HG03354 (cell line): ENCODE measurements at regions not wholly inside any gene's neighbourhood (a gene's known extent, or its start where the extent isn't known, plus 50 kb on each side); places are given as distances from the start of the nearest gene placed in this dataset.
"Not testable (repeated sequence)": the region's sequence is repeated elsewhere in the genome, so short reads cannot be mapped to it uniquely, and the experiment has no call there.

Experiments
- ATAC-seq: cut with Tn5 transposase; IDR thresholded peaks from one replicate; pipeline ENCODE4 v1.9.1; 2021; ENCODE audit warnings: mild to moderate bottlenecking; ENCODE audit not compliant: unreplicated experiment, poor library complexity, severe bottlenecking

DNA sequence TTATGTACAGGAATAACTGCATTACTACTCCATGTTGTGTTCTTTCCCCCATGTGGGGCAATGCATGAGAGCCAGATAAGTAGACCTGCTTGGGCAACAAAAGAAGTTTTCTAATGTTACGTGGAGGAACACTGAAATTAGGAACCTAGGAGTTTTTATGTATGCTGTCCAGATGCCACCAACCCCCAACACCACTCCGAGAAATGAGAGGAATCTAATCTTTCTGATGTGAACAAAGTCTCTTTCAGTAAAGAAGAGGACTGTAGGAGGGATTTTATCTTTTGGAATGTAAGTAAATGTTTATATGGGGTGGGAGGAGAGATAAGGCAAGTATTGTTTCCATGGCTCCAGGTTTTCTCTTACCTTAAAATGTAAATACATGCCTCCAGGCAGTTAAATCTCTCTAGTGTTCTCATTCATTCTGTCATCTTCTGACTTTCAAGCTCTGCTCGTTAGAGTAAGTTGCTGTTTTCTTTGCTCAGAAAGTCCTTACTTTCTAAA is 820.6 kb downstream of the PCDH17 start:
- ATAC-seq: no peak

DNA sequence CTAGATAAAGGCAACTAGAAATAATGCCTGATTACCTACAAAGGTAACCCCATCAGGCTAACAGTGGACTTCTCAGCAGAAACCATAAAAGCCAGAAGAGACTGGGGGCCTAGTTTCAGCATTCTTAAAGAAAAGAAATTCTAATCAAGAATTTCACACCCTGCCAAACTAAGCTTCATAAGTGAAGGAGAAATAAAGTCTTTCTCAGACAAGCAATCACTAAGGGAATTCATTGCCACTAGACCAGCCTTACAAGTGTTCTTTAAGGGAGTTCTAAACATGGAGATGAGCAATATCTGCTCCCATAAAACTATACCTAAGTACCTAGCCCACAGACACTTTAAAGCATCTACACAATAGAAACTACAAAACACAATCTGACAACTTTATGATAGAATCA is 823.5 kb downstream of the PCDH17 start:
- ATAC-seq: no peak

DNA sequence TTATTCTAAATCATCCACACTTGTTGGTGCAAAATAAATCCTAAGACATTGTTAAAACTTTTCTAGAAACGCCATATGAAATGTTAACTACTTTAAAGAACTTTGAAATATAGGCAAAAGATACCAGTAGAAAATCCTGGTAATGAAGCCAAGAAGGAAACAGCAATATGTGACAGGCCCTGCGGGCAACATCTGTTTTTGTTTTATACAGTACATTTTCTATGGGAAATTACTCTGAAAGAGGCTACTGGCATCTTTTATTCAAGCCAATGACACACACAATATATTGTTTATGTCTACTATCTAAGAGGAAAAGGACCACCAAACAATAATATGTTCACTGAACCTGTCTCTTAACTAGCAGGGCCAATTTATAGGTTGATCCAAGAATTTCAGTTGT is 829.7 kb downstream of the PCDH17 start:
- no peak for ATAC-seq

DNA sequence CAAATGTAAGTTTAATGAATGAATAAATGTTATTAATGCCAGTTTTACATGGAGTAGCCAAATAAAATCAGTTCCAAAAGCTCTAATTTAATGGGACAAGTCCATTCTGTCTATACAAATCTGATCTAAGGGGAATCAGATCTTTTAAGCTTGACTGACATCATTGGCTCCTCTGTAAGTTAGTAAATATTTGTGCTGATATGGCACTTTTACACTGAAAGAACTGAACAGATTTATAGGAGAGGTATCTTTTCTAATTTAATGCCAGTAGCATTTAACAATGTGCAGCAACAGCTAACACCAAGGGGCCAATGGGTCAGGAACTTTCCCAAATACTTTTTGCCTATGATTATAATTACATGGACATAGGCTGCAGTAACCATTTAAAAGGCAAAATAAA is 832.3 kb downstream of the PCDH17 start:
- no peak for ATAC-seq

DNA sequence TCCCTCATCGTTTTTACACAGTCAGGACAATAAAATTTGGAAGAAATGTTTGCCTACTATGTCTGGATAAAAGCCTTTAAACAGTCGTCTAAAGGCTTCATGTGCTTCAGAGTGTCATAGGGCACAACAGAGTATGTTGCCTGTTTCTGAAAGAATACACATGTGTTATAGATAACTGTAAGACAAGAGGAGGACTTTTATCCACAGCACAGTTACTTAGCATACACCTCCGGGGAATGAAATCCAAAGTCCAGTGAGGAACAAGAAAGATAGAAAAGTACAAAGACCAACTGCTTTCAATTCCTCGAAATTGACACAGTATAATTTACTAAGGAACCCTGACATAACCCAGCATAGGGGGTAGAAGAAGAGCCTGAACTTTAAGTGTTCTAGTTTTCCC is 835.6 kb downstream of the PCDH17 start:
- ATAC-seq: no peak

DNA sequence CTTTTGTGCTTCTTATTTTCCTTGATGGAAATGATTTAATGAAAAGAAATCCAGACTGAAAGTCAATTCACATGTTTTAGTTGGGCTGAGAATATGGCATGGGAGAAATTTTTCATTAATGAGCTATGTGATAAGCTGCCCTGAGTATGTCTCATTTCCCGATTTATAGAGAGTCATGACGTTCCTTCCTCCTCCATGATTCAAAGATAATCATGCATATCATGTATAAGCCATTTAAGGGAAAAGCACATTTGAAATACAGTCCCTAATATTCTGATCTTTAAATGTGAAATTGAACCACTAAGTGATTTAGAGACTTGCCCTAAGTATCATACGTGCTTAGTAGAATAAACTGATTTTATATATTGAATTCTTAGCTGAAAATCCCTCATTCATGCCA is 840.9 kb downstream of the PCDH17 start:
- ATAC-seq: no peak

DNA sequence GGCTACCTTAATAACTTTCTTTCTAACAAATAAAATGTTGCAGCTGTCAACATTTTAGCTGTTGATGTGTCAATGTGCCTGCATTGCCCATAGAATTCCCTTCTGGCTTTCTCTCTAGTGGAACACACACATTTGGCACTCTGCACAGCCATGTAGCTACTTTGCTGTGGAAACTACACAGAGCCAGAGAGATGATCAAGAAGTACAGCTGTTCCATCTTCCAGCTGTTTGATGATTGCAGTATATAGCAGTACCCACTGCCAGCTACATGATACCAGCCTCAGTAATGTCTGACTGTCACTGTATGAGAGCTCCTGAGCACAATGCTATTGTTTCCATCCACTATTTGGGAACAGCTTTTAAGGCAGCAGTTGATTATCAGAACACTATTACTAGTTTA is 843.0 kb downstream of the PCDH17 start:
- no peak for ATAC-seq

DNA sequence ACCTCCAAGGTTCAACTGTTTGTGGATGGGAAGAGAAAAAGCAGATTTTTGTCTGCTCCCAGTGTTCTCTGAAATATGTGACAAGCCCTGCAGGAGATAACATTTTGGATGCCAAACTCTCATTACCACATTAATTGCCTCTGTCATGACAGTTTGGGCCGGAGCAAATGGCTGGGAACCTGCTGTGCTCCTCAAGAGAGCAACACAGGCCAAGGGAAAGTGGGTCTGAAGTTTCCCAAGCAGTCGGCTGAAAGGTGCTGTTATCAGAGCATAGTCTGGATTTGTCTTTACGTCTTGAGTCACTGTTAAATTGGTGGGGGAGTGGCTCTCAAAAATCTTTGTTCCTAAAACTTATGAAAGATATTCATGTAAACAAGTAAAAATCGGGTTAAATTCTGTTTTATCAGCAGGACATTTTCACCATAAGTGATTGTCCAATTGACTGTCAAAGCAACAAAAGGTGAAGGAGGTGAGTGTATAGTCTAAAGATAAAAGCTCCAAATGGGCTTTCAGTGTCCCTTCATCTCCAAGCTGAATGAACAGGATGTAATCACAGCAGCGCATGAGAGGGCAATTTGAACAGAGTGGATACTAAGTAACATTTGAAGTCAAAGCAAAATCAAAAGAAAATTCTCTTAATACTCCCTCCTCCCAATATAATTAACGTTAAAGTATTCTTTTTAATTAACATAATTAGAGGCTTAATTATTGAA is 844.8 kb downstream of the PCDH17 start:
- ATAC-seq: no peak

DNA sequence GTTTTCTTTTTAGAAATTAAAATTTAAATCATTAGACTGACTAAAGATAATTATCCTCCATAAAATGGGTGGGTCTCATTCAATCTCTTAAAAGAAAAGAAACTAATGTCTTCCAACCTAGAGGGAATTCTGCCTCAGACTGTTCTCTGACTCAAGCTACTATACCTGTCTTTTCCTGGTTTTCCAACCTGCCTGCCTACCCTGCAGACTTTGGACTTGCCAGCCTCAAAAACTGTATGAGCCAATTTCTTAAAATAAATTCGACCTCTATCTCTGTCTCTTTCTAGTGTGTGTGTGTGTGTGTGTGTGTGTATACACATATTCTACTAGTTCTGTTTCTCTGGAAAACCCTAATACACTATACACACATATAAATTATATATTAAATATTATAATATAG is 847.3 kb downstream of the PCDH17 start:
- no peak for ATAC-seq

DNA sequence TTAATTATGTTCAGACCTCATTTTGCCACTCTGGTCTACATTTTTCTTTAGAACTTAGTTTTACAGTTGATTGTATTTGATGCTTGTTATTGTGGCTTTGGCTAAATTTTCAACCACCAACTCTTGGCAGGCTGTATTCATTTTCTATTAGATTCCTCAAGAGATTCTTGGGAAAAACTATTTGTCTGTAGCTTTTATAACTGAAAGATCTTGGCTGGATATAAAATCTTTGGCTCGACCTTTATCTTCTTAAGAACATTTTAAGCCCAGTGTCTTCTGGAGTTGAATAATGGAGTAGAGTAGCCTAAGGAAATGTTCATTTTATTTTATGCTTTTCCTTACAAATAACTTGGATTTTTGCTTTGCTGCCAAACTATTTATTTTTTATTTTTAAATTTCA is 848.5 kb downstream of the PCDH17 start:
- ATAC-seq: no peak

DNA sequence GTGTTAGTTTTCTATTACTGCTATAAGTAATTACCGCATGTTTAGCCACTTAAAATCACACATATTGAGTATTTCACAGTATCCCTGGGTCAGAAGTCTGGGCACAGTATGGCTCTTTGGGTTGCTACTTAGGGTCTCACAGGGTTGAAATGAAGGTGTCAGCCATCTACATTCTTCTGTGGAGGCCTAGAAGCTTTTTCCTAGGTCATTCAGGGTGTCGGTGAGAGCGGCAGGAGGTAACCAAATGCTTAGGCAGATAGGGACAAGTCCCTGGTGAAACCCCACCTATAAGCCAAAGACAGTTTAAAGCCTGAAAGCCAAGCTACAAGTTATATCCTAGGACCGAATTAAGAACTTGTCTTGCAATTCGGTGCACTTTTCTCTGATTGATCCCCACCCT is 856.7 kb downstream of the PCDH17 start:
- ATAC-seq: no peak

DNA sequence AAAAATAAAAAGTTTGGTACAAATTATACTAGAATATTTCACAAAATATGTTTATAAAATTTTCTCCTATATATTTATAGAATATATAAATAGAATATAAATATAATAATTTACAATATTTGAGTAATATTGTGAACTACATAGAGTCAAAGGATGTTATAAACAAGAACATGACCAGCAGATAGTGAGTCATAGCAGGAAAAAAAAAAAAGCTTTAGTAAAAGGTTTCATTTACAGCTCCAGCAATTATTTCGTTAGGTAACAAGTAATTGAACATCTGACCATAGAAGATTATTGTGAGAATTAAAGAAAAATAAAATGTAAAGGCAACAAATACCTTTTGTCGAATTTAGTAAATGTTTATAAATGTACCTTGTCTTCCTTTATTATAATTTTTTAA is 864.1 kb downstream of the PCDH17 start:
- ATAC-seq: no peak

DNA sequence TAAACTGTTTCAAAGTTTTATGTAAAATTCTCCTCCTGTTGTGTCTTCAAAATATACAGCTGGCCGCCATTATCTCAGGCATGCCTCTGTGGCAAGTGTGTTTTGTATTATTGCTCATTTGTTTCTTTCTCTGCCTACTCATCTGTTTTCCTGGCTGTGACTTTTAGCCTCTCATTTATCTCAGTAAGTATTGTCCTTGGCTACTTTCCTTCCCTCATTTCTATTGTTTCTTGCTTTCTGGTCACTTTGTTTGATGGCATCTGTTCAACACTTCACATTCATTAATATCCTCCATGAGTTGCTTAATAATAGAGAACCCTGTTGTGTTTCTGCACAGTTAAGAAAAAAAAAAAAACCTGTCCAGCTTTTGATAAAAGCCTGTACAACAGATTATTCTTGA is 869.4 kb downstream of the PCDH17 start:
- no peak for ATAC-seq

DNA sequence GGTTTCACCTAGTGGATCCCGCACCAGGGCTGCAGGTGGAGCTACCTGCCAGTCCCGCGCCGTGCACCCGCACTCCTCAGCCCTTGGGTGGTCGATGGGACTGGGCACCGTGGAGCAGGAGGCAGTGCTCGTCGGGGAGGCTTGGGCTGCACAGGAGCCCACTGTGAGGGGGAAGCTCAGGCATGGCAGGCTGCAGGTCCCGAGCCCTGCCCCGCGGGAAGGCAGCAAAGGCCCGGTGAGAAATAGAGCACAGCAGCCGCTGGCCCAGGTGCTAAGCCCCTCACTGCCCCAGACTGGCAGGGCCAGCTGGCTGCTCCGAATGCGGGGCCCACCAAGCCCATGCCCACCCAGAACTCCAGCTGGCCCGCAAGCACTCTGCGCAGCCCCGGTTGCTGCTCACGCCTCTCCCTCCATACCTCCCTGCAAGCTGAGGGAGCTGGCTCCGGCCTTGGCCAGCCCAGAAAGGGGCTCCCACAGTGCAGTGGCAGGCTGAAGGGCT is 872.7 kb downstream of the PCDH17 start:
- ATAC-seq: not testable (repeated sequence)

DNA sequence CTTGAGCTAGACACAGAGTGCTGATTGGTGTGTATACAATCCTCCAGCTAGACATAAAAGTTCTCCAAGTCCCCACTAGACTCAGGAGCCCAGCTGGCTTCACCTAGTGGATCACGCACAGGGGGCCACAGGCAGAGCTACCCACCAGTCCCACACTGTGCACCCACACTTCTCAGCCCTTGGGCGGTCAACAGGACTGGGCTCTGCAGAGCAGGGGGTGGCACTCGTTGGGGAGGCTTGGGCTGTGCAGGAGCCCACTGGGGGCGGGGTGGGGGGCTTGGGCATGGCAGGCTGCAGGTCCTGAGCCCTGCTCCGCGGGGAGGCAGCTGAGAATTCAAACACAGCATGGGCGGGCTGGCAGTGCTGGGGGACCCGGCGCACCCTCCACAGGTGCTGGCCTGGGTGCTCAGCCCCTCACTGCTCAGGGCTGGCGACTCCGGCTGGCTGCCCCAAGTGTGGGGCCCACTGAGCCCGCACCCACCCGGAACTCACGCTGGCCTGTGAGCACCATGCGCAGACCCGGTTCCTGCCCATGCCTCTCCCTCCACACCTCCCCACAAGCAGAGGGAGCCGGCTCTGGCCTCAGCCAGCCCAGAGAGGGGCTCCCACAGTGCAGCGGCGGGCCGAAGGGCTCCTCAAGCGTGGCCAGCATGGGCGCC is 873.8 kb downstream of the PCDH17 start:
- ATAC-seq: not testable (repeated sequence)

DNA sequence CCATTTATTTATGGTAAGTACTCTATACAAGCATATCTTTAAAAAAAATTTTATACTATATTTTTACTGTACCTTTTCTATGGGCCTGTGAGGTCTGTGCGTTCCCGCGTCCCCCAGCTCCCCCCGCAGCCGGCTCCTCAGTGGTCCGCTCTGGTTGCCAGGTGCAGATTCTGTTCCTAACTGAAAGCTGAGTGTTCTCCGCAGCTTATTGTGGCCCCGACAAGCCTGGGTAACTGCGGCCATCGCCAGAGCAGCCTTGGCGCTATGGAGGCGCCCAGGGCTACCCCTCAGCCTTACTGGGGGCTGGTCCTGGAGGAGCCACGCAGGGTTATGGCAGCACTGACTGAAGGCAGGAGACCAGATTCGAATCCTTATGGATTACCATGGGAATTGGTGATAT is 896.8 kb downstream of the PCDH17 start:
- no peak for ATAC-seq

DNA sequence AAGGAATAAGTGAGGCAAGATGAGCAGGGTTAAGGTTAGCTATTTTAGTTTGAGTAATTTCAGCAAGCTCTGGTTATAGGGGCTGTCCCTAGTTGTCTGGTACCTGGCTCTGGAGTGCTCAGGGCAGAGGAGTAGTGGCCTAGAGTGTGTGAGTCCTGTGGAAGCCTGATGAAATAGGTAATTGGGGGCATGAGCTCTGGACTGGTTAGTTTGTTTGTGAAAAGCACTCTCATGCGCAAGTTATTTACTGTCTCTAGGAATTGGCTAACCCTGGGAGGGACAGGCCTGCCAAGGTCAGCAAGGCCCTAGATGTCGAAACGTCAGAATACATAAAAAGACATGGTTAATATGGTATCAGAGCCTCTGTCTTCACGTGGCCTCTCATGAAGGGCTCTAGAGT is 900.1 kb downstream of the PCDH17 start:
- no peak for ATAC-seq

DNA sequence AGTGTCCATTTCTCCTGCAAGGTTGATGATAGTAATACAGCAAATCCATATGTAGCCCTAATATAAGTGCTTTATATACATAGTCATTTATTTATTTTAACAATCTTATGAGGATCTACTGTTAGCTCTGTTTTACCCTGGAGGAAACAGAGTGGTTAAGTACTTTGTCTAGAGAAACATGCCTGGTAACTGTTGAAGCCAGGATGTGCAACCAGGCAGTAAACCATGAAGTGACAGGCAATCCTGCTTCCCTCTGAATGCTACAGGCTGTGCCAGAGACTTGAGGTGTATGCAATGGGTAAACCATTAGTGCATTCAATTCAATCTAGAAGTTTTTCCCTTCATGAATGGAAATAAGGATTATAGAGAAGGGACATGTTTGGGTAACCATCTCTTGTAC is 911.0 kb downstream of the PCDH17 start:
- ATAC-seq: no peak

DNA sequence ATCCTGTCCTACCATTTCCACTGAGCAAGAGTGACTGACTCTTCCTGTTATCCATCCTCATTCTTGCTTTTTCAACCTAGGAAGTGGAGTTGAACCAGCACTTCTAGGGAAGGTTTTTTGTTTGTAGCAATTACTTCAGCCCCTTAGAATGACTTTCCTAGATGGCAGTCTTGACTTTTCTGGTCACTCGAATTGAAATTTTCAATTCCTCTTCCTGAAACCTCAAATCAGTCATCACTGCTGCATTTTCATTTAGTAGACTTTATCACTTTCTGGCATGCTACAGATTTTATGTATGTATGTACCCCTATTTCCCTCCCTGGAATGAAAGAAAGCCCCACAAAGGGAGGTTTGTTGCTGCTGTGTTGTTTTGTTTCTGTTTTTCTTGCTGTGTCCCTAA is 915.9 kb downstream of the PCDH17 start:
- ATAC-seq: no peak

DNA sequence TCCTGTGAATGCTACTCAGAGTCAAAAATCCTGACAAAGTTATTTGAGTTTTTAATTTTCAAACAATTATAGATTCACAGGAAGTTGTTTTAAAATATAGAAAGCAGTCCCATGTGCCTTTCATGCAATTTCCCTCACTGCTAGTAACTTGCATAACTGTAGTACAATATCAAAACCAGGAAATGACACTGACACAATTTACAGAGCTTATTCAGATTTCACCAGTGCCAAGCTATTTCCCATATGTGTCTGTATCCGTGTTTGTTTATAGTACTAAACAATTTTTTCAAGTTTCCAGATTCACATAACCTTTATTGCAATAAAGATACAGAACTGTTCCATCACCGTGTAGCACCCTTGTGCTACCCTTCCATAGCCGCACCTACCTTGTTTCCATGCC is 934.6 kb downstream of the PCDH17 start:
- no peak for ATAC-seq

DNA sequence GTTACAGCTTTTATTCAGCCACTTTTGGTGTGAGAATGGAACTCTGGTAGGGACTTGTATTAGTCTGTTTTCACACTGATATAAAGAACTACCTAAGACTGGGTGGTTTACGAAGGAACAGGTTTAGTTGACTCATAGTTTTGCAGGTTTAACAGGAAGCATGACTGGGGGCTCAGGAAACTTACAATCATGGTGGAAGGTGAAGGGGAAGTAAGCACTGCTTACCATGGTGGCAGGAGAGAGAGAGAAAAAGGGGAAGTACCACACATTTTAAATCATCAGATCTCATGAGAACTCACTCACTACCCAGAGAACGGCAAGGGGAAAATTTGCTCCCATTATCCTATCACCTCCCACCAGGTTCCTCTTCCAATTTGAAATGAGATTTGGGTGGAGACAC is 942.2 kb downstream of the PCDH17 start:
- ATAC-seq: no peak
